ENCODE measurements at regions not wholly inside any gene's neighbourhood (a gene's known extent, or its start where the extent isn't known, plus 50 kb on each side); places are given as distances from the start of the nearest gene placed in this dataset.

DNA sequence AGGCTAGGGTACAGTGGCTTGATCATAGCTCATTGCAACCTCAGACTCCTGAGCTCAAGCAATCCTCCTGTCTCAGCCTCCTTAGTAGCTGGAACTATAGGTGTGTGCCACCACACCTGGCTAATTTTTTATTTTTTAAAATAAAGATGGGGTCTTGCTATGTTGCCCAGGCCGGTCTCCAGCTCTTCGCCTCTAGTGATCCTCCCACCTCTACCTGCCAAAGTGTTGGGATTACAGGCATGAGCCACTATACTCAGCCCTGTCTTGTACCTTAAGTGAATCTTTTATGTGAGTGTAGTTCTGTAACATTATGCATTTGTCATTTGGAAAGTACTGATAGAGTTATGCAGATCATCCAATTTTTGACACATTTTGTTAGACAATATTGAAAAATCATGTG lies 66.9 kb upstream of the C15orf39 start:
- DNase-seq (ENCODE audit: low spot score), result no peak

DNA sequence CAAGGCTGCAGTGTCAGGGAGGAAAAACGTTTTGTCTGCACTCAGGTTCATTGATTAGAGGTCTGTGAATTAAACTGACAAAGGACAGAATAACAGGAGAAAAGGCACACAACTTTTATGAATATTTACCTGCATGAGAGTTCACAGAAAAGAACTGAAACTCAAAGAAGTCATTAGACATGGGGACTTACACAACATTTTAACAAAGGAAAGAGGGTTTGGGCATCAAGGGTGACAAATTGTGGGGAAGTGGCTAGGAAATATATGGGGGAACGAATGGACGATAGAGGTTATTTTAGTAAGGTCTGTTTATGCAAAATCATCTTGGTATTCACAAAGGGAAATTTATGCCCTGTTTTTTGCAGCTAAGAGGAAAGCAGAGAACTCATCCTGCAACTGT lies 65.6 kb upstream of the C15orf39 start:
- DNase-seq (ENCODE audit: low spot score), result no peak

DNA sequence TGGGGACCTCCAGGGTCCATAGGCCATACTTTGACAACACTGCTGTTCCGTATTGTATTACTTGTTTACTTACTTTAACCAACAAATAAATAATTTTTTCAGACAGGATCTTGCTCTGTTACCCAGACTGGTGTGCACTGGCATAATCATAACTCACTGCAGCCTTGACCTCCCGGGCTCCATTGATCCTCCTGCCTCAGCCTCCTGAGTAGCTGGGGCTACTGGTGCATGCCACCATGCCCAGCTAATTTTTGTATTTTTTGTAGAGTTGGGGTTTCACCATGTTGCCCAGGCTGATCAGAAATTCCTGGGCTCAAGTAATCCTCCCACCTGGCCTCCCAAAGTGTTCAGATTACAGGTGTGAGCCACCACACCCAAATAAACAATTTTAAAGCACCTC lies 64.9 kb upstream of the C15orf39 start:
- DNase-seq (ENCODE audit: low spot score), result no peak

DNA sequence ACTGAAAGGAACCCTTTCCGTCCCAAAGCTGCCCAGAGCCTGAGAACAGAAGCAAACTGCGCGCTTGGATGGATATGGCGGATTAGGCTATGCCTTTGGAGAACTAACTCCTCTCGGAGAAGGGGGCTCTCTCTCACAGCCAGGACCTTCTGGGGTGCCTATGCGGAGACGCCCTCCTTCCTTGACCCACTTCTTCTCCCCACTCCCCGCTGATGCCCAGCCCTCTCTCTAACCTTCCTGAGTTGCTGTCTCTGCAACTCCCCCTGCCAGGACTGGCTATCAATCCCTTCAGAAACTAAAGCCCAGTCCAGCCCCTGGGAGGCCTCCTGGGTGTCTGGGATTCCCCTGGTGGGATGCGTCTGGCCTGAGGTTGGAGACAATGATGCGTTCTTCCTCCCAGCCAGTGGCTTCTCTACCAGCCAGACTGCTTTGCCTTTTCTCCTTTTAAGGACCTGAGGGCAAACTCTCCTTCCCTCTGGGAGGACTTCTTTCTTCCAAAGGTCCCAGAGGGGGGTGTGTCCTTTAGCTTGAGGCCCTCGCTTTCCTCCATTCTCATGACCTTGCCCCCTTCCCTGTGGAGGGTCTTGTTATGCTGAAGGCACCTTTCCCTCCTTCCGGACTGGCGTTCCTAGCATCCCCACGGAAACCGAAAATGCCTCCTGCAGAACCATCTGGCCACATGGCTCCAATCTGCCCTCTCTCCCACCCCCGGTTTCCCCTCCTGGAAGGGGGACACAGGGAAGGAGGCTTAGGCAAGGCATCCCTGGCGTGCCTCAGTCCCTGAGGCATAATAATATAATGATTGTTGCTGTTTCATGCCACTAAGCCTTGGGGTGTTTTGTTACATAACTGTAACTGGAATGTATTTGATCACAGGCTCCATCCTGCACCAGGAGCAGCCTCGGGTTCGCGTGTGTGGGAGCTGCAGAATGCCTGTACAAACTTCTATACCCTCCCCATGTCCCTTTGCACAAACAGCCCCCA lies 63.4 kb upstream of the C15orf39 start:
- DNase-seq (ENCODE audit: low spot score), result no peak

GRCh38 chr15:75140080-75140879 lies 61.4 kb upstream of the C15orf39 start:
- DNase-seq (ENCODE audit: low spot score), result no peak

DNA sequence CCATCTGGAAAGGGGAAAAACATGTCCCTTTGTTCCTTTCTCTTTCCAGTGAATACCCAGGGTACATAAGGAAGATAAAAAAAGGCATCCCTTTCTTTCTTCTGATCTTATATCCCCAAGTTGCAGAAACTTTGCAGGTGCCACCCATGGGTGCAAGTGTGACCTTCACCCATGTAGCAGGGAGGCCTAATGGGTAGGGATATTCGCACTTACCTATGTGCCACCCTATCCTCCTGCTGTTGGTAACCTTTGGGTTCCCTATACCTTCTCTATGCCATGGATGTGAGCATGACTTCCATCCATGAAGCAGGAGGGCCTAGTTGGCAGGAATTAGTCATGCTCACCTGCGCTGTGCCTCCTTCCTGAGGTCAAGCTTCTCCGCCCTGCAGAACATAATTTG lies 59.2 kb upstream of the C15orf39 start:
- no peak for DNase-seq (ENCODE audit: low spot score)

- no peak for DNase-seq (ENCODE audit: low spot score)
Measured at GRCh38 chr15:75143738-75144334, 57.8 kb upstream of the C15orf39 start.

GRCh38 chr15:75145027-75145841 lies 56.4 kb upstream of the C15orf39 start:
- DNase-seq (ENCODE audit: low spot score), result no peak

GRCh38 chr15:75148280-75148679 lies 53.4 kb upstream of the C15orf39 start:
- no peak for DNase-seq (ENCODE audit: low spot score)

- no peak for DNase-seq (ENCODE audit: low spot score)
Measured at GRCh38 chr15:75149867-75150709, 51.6 kb upstream of the C15orf39 start.

DNA sequence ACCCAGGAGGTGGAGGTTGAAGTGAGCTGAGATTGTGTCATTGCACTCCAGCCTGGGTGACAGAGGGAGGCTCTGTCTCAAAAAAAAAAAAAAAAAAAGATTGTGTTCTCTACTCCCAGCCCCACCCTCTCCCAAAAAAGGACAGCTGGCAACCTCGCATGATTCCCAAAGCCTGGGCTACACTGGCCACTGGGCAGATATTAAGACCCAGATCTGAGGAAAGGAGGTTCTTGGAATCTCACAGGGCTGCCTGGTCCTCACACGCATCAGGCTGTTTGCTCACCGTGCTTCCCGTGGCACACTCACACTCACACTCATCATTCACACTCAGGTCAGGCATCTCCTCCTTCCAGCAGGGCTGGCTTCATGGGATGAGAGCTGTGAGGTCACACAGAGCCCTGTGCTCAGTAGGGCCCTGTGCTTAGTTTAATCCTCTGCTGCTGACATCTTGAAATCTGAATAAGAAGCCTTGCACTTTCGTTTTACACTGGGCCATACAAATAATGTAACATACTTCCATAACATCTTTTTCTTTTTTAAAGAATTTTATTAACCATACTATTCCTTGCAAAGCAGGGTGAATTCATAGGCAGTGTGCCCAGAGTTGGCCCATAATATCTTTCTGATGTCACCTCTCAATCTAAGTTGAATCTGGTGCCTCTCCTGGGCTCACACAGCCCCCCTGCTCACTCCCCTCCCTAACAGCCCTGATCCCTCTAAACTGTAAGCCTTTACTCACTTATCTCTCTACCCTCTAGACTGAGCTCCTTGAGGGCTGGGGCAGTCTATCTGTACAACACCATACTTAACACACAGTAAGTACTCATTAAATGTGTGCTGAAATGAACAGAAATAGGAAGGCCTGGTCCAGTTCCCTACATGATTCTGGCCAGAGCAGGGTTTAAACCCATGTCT lies 50.2 kb upstream of the C15orf39 start:
- no peak for DNase-seq (ENCODE audit: low spot score)

Measured in germinal center (tissue), 1 donor.